Upper lobe of left lung (tissue), 4 donors: ENCODE measurements at regions not wholly inside any gene's neighbourhood (a gene's known extent, or its start where the extent isn't known, plus 50 kb on each side); places are given as distances from the start of the nearest gene placed in this dataset.

Source experiments
- POLR2A ChIP-seq, 4 donors: fragments of 450-650 bp; IDR thresholded peaks; one replicate each; pipeline ENCODE4 v1.5.1; 2016 to 2017; ENCODE audit warnings: antibody characterized with exemption in 4 of 4, mild to moderate bottlenecking in 2 of 4
- TF ChIP-seq, protein P1 (sequence below), 6 experiments: fragments of 450-650 bp in 4 of 6; fragments of 200-600 bp in 2 of 6; sonication (generic) in 2 of 6; IDR thresholded peaks; one replicate each; pipeline ENCODE4 v1.5.1; 2016 to 2019; ENCODE audit warnings: antibody characterized with exemption in 6 of 6

DNA sequence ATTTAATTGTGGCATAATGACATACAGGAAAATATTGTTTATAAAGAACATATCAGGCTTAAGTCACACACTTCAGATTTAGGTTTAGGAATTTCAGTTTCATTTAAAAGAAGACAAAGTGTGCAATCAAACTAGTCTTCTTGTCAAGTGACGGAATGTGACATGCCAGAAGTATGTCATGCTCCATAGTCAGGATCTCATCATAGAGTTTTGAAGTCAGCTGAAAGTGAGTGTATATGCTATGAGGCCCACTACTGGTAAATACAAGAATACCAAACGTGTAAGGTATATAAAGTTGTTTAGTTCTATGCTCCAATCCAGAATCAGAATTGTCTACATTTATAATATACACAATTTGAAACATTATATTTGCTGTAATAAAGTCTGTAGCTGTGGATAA is 988.4 kb downstream of the TBL1XR1 start:
- TF ChIP-seq, protein P1, sequence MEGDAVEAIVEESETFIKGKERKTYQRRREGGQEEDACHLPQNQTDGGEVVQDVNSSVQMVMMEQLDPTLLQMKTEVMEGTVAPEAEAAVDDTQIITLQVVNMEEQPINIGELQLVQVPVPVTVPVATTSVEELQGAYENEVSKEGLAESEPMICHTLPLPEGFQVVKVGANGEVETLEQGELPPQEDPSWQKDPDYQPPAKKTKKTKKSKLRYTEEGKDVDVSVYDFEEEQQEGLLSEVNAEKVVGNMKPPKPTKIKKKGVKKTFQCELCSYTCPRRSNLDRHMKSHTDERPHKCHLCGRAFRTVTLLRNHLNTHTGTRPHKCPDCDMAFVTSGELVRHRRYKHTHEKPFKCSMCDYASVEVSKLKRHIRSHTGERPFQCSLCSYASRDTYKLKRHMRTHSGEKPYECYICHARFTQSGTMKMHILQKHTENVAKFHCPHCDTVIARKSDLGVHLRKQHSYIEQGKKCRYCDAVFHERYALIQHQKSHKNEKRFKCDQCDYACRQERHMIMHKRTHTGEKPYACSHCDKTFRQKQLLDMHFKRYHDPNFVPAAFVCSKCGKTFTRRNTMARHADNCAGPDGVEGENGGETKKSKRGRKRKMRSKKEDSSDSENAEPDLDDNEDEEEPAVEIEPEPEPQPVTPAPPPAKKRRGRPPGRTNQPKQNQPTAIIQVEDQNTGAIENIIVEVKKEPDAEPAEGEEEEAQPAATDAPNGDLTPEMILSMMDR (IDR thresholded peaks at IDR 0.05), result no peak
- TF ChIP-seq POLR2A (IDR thresholded peaks at IDR 0.05), result no peak
